22Rv1 (cell line): ENCODE measurements at regions not wholly inside any gene's neighbourhood (a gene's known extent, or its start where the extent isn't known, plus 50 kb on each side); places are given as distances from the start of the nearest gene placed in this dataset.

Experiments
- H3K27ac ChIP-seq: fragments of 450-650 bp; 2 replicates; pipeline ENCODE4 v1.5.1; 2017
- ZFX ChIP-seq: fragments of 450-650 bp; IDR thresholded peaks from 2 replicates; pipeline ENCODE4 v1.6.1; 2017; ENCODE audit warnings: antibody characterized with exemption, borderline replicate concordance
- TF ChIP-seq, protein P1 (sequence below): fragments of 450-650 bp; IDR thresholded peaks from 2 replicates; pipeline ENCODE4 v1.5.1; 2017; ENCODE audit warnings: mild to moderate bottlenecking

DNA sequence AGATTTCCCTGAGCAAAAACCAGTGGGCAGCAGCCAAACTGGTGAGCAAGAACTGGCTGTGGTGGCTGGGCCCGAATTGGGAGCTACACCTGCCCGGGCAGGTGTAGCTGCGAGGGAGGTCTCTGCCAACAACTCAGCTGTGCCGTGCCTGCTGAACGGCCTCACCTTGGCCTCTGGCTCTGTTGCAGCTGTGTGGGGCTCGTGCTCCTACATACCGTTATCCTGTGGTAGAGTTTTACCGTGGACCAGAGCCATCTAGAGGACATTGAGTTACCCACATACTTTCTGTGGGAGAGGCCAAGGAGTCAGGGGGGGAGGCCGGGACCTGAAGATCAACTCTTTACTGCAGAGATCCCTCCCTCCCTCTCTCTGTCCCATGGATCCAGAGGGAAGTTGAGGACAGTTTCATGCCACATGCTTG, 113.2 kb downstream of the TM9SF2 start:
- no peak overlapping the region for H3K27ac ChIP-seq
- TF ChIP-seq, protein P1, sequence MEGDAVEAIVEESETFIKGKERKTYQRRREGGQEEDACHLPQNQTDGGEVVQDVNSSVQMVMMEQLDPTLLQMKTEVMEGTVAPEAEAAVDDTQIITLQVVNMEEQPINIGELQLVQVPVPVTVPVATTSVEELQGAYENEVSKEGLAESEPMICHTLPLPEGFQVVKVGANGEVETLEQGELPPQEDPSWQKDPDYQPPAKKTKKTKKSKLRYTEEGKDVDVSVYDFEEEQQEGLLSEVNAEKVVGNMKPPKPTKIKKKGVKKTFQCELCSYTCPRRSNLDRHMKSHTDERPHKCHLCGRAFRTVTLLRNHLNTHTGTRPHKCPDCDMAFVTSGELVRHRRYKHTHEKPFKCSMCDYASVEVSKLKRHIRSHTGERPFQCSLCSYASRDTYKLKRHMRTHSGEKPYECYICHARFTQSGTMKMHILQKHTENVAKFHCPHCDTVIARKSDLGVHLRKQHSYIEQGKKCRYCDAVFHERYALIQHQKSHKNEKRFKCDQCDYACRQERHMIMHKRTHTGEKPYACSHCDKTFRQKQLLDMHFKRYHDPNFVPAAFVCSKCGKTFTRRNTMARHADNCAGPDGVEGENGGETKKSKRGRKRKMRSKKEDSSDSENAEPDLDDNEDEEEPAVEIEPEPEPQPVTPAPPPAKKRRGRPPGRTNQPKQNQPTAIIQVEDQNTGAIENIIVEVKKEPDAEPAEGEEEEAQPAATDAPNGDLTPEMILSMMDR, result no peak
- TF ChIP-seq ZFX, result no peak
